ENCODE measurements at regions not wholly inside any gene's neighbourhood (a gene's known extent, or its start where the extent isn't known, plus 50 kb on each side); places are given as distances from the start of the nearest gene placed in this dataset.

GRCh38 chr7:68078157-68078710 is 1081.6 kb downstream of the TYW1 start:
- TF ChIP-seq TAF1 (IDR thresholded peaks at IDR 0.05; ENCODE audit: borderline replicate concordance, insufficient read depth, low read length) (no peak), POLR2AphosphoS5 (IDR thresholded peaks at IDR 0.05; ENCODE audit: low read depth, low read length) (no peak), SIN3A (IDR thresholded peaks at IDR 0.05; ENCODE audit: borderline replicate concordance, insufficient read depth, low read length) (no peak), FOXP2 (optimal IDR thresholded peaks at IDR 0.05; ENCODE audit: borderline replicate concordance, extremely low read depth, extremely low read length, insufficient read depth) (no peak)
- TF ChIP-seq, protein P1, sequence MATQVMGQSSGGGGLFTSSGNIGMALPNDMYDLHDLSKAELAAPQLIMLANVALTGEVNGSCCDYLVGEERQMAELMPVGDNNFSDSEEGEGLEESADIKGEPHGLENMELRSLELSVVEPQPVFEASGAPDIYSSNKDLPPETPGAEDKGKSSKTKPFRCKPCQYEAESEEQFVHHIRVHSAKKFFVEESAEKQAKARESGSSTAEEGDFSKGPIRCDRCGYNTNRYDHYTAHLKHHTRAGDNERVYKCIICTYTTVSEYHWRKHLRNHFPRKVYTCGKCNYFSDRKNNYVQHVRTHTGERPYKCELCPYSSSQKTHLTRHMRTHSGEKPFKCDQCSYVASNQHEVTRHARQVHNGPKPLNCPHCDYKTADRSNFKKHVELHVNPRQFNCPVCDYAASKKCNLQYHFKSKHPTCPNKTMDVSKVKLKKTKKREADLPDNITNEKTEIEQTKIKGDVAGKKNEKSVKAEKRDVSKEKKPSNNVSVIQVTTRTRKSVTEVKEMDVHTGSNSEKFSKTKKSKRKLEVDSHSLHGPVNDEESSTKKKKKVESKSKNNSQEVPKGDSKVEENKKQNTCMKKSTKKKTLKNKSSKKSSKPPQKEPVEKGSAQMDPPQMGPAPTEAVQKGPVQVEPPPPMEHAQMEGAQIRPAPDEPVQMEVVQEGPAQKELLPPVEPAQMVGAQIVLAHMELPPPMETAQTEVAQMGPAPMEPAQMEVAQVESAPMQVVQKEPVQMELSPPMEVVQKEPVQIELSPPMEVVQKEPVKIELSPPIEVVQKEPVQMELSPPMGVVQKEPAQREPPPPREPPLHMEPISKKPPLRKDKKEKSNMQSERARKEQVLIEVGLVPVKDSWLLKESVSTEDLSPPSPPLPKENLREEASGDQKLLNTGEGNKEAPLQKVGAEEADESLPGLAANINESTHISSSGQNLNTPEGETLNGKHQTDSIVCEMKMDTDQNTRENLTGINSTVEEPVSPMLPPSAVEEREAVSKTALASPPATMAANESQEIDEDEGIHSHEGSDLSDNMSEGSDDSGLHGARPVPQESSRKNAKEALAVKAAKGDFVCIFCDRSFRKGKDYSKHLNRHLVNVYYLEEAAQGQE (IDR thresholded peaks at IDR 0.05; ENCODE audit: insufficient read depth in 1 of 2, low read depth in 2 of 2, low read length in 2 of 2): no peak

GRCh38 chr7:68087401-68087800 is 1090.8 kb downstream of the TYW1 start:
- TF ChIP-seq TAF1 (IDR thresholded peaks at IDR 0.05; ENCODE audit: borderline replicate concordance, insufficient read depth, low read length): no peak
- TF ChIP-seq, protein P1 (IDR thresholded peaks at IDR 0.05; ENCODE audit: insufficient read depth in 1 of 2, low read depth in 2 of 2, low read length in 2 of 2): no peak
- no peak for TF ChIP-seq FOXP2 (optimal IDR thresholded peaks at IDR 0.05; ENCODE audit: borderline replicate concordance, extremely low read depth, extremely low read length, insufficient read depth)
- TF ChIP-seq POLR2AphosphoS5 (IDR thresholded peaks at IDR 0.05; ENCODE audit: low read depth, low read length): no peak
- no peak for TF ChIP-seq SIN3A (IDR thresholded peaks at IDR 0.05; ENCODE audit: borderline replicate concordance, insufficient read depth, low read length)

GRCh38 chr7:68088879-68089278 is 1092.2 kb downstream of the TYW1 start:
- TF ChIP-seq TAF1 (IDR thresholded peaks at IDR 0.05; ENCODE audit: borderline replicate concordance, insufficient read depth, low read length) (no peak), POLR2AphosphoS5 (IDR thresholded peaks at IDR 0.05; ENCODE audit: low read depth, low read length) (no peak), SIN3A (IDR thresholded peaks at IDR 0.05; ENCODE audit: borderline replicate concordance, insufficient read depth, low read length) (no peak), FOXP2 (optimal IDR thresholded peaks at IDR 0.05; ENCODE audit: borderline replicate concordance, extremely low read depth, extremely low read length, insufficient read depth) (no peak)
- TF ChIP-seq, protein P1 (IDR thresholded peaks at IDR 0.05; ENCODE audit: insufficient read depth in 1 of 2, low read depth in 2 of 2, low read length in 2 of 2): no peak

GRCh38 chr7:68103319-68103718 is 1106.7 kb downstream of the TYW1 start:
- TF ChIP-seq FOXP2 (optimal IDR thresholded peaks at IDR 0.05; ENCODE audit: borderline replicate concordance, extremely low read depth, extremely low read length, insufficient read depth) (no peak), SIN3A (IDR thresholded peaks at IDR 0.05; ENCODE audit: borderline replicate concordance, insufficient read depth, low read length) (no peak), POLR2AphosphoS5 (IDR thresholded peaks at IDR 0.05; ENCODE audit: low read depth, low read length) (no peak), TAF1 (IDR thresholded peaks at IDR 0.05; ENCODE audit: borderline replicate concordance, insufficient read depth, low read length) (no peak)
- TF ChIP-seq, protein P1 (IDR thresholded peaks at IDR 0.05; ENCODE audit: insufficient read depth in 1 of 2, low read depth in 2 of 2, low read length in 2 of 2): no peak

Measured in PFSK-1 (cell line).